ENCODE measurements at regions not wholly inside any gene's neighbourhood (a gene's known extent, or its start where the extent isn't known, plus 50 kb on each side); places are given as distances from the start of the nearest gene placed in this dataset.

DNA sequence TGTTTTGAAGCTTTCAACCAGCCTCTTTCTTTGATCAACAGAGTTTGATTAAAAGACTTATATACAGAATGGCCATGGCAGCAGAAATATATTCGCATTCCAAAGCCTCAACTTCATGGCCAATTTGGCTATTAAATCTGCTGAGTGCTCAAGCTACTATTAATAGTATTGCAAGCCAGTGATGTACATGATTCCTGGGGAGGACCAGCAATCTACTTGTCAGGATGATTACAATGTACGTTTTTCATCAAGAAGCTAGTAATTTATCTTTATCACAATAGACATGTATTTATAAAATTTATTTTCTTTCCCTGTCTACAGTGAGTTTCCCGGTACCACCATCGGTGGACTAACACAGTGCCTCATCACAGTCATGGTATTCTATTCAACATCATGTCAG is 515.5 kb downstream of the AMY1C start:
- TF ChIP-seq, protein P1, sequence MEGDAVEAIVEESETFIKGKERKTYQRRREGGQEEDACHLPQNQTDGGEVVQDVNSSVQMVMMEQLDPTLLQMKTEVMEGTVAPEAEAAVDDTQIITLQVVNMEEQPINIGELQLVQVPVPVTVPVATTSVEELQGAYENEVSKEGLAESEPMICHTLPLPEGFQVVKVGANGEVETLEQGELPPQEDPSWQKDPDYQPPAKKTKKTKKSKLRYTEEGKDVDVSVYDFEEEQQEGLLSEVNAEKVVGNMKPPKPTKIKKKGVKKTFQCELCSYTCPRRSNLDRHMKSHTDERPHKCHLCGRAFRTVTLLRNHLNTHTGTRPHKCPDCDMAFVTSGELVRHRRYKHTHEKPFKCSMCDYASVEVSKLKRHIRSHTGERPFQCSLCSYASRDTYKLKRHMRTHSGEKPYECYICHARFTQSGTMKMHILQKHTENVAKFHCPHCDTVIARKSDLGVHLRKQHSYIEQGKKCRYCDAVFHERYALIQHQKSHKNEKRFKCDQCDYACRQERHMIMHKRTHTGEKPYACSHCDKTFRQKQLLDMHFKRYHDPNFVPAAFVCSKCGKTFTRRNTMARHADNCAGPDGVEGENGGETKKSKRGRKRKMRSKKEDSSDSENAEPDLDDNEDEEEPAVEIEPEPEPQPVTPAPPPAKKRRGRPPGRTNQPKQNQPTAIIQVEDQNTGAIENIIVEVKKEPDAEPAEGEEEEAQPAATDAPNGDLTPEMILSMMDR (conservative IDR thresholded peaks at IDR 0.05; ENCODE audit: low read length) = no peak
- TF ChIP-seq EZH2phosphoT487 (IDR thresholded peaks at IDR 0.05; ENCODE audit: borderline replicate concordance) = no peak
